H1 (cell line): ENCODE measurements at regions not wholly inside any gene's neighbourhood (a gene's known extent, or its start where the extent isn't known, plus 50 kb on each side); places are given as distances from the start of the nearest gene placed in this dataset.

Source experiments
- ATF2 ChIP-seq: IDR thresholded peaks from 2 replicates; pipeline ENCODE4 v1.6.1; 2012; ENCODE audit warnings: low read length, inconsistent platforms
- ATF3 ChIP-seq: IDR thresholded peaks from 2 replicates; pipeline ENCODE4 v1.6.1; 2011; ENCODE audit warnings: low read depth, mild to moderate bottlenecking, low read length; ENCODE audit not compliant: insufficient read depth
- BACH1 ChIP-seq: IDR thresholded peaks from 2 replicates; pipeline ENCODE4 v1.6.1; 2012; ENCODE audit warnings: low read length, improper control_type of control experiment
- BRCA1 ChIP-seq: IDR thresholded peaks from 2 replicates; pipeline ENCODE4 v1.6.1; 2012; ENCODE audit warnings: low read depth, low read length, improper control_type of control experiment
- CHD2 ChIP-seq: IDR thresholded peaks from 2 replicates; pipeline ENCODE4 v1.6.1; 2012; ENCODE audit warnings: low read length, improper control_type of control experiment
- CTBP2 ChIP-seq: IDR thresholded peaks from 2 replicates; pipeline ENCODE4 v1.7.0; 2011; ENCODE audit warnings: borderline replicate concordance, mild to moderate bottlenecking, moderate library complexity, mixed read lengths, low read length; ENCODE audit not compliant: insufficient read depth, insufficient read length
- EGR1 ChIP-seq: IDR thresholded peaks from 2 replicates; pipeline ENCODE4 v1.6.1; 2011; ENCODE audit warnings: low read depth, low read length, borderline replicate concordance
- EP300 ChIP-seq, 2 experiments: IDR thresholded peaks; 1 replicate in 1 of 2; 2 replicates in 1 of 2; pipeline ENCODE4 v1.6.1; 2011 to 2012; ENCODE audit warnings: low read depth in 2 of 2, low read length in 2 of 2, mild to moderate bottlenecking in 2 of 2, borderline replicate concordance in 1 of 2, inconsistent platforms in 1 of 2, moderate library complexity in 1 of 2
- GTF2F1 ChIP-seq: IDR thresholded peaks from 2 replicates; pipeline ENCODE4 v1.6.1; 2012; ENCODE audit warnings: low read depth, low read length, improper control_type of control experiment, borderline replicate concordance
- JUN ChIP-seq: IDR thresholded peaks from 2 replicates; pipeline ENCODE4 v1.6.1; 2011; ENCODE audit warnings: low read depth, mild to moderate bottlenecking, improper control_type of control experiment, low read length
- NANOG ChIP-seq: IDR thresholded peaks from 2 replicates; pipeline ENCODE4 v1.6.1; 2011; ENCODE audit warnings: low read length, low read depth, mild to moderate bottlenecking, inconsistent platforms; ENCODE audit not compliant: insufficient read depth, poor library complexity, severe bottlenecking
- PHF8 ChIP-seq: fragments of 200-600 bp; sonication (generic); conservative IDR thresholded peaks from 2 replicates; pipeline ENCODE4 v1.7.1; 2012; ENCODE audit warnings: low read depth, mild to moderate bottlenecking, inconsistent platforms, low read length, moderate library complexity
- POLR2A ChIP-seq, 2 experiments: IDR thresholded peaks; 1 replicate in 1 of 2; 2 replicates in 1 of 2; pipeline ENCODE4 v1.6.1; 2011; ENCODE audit warnings: low read depth in 2 of 2, low read length in 2 of 2, mild to moderate bottlenecking in 2 of 2; ENCODE audit errors: control extremely low read depth in 1 of 2
- RBBP5 ChIP-seq: IDR thresholded peaks from 2 replicates; pipeline ENCODE4 v1.7.1; 2012; ENCODE audit warnings: low read depth, mild to moderate bottlenecking, inconsistent platforms, low read length, moderate library complexity, borderline replicate concordance
- RFX5 ChIP-seq: IDR thresholded peaks from 2 replicates; pipeline ENCODE4 v1.6.1; 2011; ENCODE audit warnings: low read depth, low read length, improper control_type of control experiment, borderline replicate concordance
- RNF2 ChIP-seq: fragments of 200-900, 300-1000 bp; sonication (generic); IDR thresholded peaks from 2 replicates; pipeline ENCODE4 v1.7.1; 2016; ENCODE audit warnings: borderline replicate concordance, low read depth, mild to moderate bottlenecking, antibody characterized with exemption, low read length; ENCODE audit not compliant: poor library complexity, severe bottlenecking; ENCODE audit errors: missing control alignments
- SIRT6 ChIP-seq: IDR thresholded peaks from one replicate; pipeline ENCODE4 v1.7.1; 2012; ENCODE audit warnings: low read length, inconsistent platforms
- SP1 ChIP-seq: IDR thresholded peaks from 2 replicates; pipeline ENCODE4 v1.6.1; 2011; ENCODE audit warnings: low read depth, low read length
- SRF ChIP-seq: IDR thresholded peaks from 2 replicates; pipeline ENCODE4 v1.6.1; 2011; ENCODE audit warnings: mild to moderate bottlenecking, low read depth, low read length, moderate library complexity
- TAF1 ChIP-seq: IDR thresholded peaks from 2 replicates; pipeline ENCODE4 v1.6.1; 2011; ENCODE audit warnings: mild to moderate bottlenecking, low read depth, low read length
- TAF7 ChIP-seq: optimal IDR thresholded peaks from 2 replicates; pipeline ENCODE3; 2011; ENCODE audit warnings: low read depth, mild to moderate bottlenecking, inconsistent platforms, low read length, moderate library complexity, borderline replicate concordance

GRCh38 chr15:61752001-61752400 lies 308.2 kb downstream of the VPS13C start (continued):
- TF ChIP-seq CHD2, result no peak
- TF ChIP-seq RBBP5, result no peak
- no peak for TF ChIP-seq BRCA1
- TF ChIP-seq JUN, result no peak
- TF ChIP-seq CTBP2, result no peak
- TF ChIP-seq ATF3, result 0 out of 2 replicates have a peak, but pooled peaks have one; percentile 34
- TF ChIP-seq RNF2, result no peak
- TF ChIP-seq TAF7, result no peak
- no peak for TF ChIP-seq NANOG
- TF ChIP-seq SP1, result no peak
- TF ChIP-seq TAF1, result no peak
- no peak for TF ChIP-seq RFX5
- no peak for TF ChIP-seq SIRT6
- TF ChIP-seq PHF8, result no peak
- TF ChIP-seq EP300 (IDR thresholded peaks at IDR 0.05; ENCODE audit: borderline replicate concordance in 1 of 2, low read depth in 2 of 2, low read length in 2 of 2), result no peak
- no peak for TF ChIP-seq EGR1
- TF ChIP-seq ATF2, result no peak
- no peak for TF ChIP-seq BACH1
- no peak for TF ChIP-seq POLR2A (IDR thresholded peaks at IDR 0.05; ENCODE audit: control extremely low read depth in 1 of 2, low read depth in 2 of 2, low read length in 2 of 2)
- peak; percentile 9; the same call in 1 of the 2 replicates for TF ChIP-seq SRF
- no peak for TF ChIP-seq GTF2F1
